B cell (primary cell): ENCODE measurements at regions not wholly inside any gene's neighbourhood (a gene's known extent, or its start where the extent isn't known, plus 50 kb on each side); places are given as distances from the start of the nearest gene placed in this dataset.

ENCODE experiments used
- EZH2 ChIP-seq: IDR thresholded peaks from 2 replicates; pipeline ENCODE4 v1.6.1; 2012; ENCODE audit warnings: borderline replicate concordance, low read depth, mild to moderate bottlenecking, moderate library complexity, low read length; ENCODE audit not compliant: insufficient read depth, poor library complexity, severe bottlenecking
- TF ChIP-seq, protein P1 (sequence below): fragments of 200-600 bp; IDR thresholded peaks from one replicate; pipeline ENCODE4 v1.8.0; 2022; ENCODE audit warnings: antibody characterized with exemption, mild to moderate bottlenecking

DNA sequence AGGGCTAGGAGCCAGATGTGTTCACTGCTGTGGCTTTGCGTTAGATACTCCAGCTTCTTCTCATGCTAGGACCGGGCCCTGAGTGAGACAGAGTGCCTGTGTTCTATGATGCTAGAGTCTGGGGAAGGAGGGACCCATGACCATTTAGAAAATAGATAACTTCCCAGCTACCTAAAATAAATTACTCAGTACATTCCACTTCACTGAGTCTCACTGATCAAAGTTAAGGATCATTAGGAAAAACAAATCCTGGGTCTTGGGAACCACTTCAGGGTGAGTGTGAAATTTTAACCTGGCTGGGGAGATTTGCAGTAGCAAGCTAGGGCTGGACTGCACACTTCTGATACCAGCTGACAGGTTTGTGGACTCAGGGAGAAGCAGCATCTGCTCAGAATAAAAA is 138.1 kb downstream of the EMX2 start:
- TF ChIP-seq, protein P1, sequence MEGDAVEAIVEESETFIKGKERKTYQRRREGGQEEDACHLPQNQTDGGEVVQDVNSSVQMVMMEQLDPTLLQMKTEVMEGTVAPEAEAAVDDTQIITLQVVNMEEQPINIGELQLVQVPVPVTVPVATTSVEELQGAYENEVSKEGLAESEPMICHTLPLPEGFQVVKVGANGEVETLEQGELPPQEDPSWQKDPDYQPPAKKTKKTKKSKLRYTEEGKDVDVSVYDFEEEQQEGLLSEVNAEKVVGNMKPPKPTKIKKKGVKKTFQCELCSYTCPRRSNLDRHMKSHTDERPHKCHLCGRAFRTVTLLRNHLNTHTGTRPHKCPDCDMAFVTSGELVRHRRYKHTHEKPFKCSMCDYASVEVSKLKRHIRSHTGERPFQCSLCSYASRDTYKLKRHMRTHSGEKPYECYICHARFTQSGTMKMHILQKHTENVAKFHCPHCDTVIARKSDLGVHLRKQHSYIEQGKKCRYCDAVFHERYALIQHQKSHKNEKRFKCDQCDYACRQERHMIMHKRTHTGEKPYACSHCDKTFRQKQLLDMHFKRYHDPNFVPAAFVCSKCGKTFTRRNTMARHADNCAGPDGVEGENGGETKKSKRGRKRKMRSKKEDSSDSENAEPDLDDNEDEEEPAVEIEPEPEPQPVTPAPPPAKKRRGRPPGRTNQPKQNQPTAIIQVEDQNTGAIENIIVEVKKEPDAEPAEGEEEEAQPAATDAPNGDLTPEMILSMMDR = no peak
- TF ChIP-seq EZH2 = no peak
